ENCODE measurements at regions not wholly inside any gene's neighbourhood (a gene's known extent, or its start where the extent isn't known, plus 50 kb on each side); places are given as distances from the start of the nearest gene placed in this dataset.

- no peak overlapping the region for H3K4me3 ChIP-seq (ENCODE audit: low read depth, low read length)
- TF ChIP-seq CTCF (IDR thresholded peaks at IDR 0.05; ENCODE audit: insufficient read depth, low read depth, low read length, missing control alignments): no peak
- no peak for DNase-seq (ENCODE audit: low read depth)
These were observed 227.0 kb downstream of the SPRY1 start for GRCh38 chr4:123623611-123624010.

GRCh38 chr4:123624959-123625358 lies 228.4 kb downstream of the SPRY1 start:
- H3K4me3 ChIP-seq (ENCODE audit: low read depth, low read length): no peak overlapping the region
- TF ChIP-seq CTCF (IDR thresholded peaks at IDR 0.05; ENCODE audit: insufficient read depth, low read depth, low read length, missing control alignments): no peak
- DNase-seq (ENCODE audit: low read depth): peak; percentile 38

GRCh38 chr4:123628288-123628687 lies 231.7 kb downstream of the SPRY1 start:
- no peak for TF ChIP-seq CTCF (IDR thresholded peaks at IDR 0.05; ENCODE audit: insufficient read depth, low read depth, low read length, missing control alignments)
- no peak for DNase-seq (ENCODE audit: low read depth)
- H3K4me3 ChIP-seq (ENCODE audit: low read depth, low read length): no peak overlapping the region

GRCh38 chr4:123631786-123632692 lies 235.4 kb downstream of the SPRY1 start:
- no peak for DNase-seq (ENCODE audit: low read depth)

GRCh38 chr4:123632693-123633030 lies 236.1 kb downstream of the SPRY1 start:
- DNase-seq (ENCODE audit: low read depth): no peak
- TF ChIP-seq CTCF (IDR thresholded peaks at IDR 0.05; ENCODE audit: insufficient read depth, low read depth, low read length, missing control alignments): no peak
- no peak overlapping the region for H3K4me3 ChIP-seq (ENCODE audit: low read depth, low read length)

More at GRCh38 chr4:123631786-123632692, 235.4 kb downstream of the SPRY1 start:
- TF ChIP-seq CTCF (IDR thresholded peaks at IDR 0.05; ENCODE audit: insufficient read depth, low read depth, low read length, missing control alignments): no peak
- H3K4me3 ChIP-seq (ENCODE audit: low read depth, low read length): no peak overlapping the region

GRCh38 chr4:123638834-123639233 lies 242.2 kb downstream of the SPRY1 start:
- no peak overlapping the region for H3K4me3 ChIP-seq (ENCODE audit: low read depth, low read length)
- TF ChIP-seq CTCF (IDR thresholded peaks at IDR 0.05; ENCODE audit: insufficient read depth, low read depth, low read length, missing control alignments): no peak
- DNase-seq (ENCODE audit: low read depth): no peak

- no peak for TF ChIP-seq CTCF (IDR thresholded peaks at IDR 0.05; ENCODE audit: insufficient read depth, low read depth, low read length, missing control alignments)
- no peak overlapping the region for H3K4me3 ChIP-seq (ENCODE audit: low read depth, low read length)
- no peak for DNase-seq (ENCODE audit: low read depth)
These were observed 243.7 kb downstream of the SPRY1 start for GRCh38 chr4:123640271-123640670.

All from GM12865 (cell line).